AG04450 (cell line): ENCODE measurements at regions not wholly inside any gene's neighbourhood (a gene's known extent, or its start where the extent isn't known, plus 50 kb on each side); places are given as distances from the start of the nearest gene placed in this dataset.

Source experiments
- CTCF ChIA-PET: fragments of 300-600, 350-600 bp; formaldehyde crosslinking; extraction: SDS; loops from one replicate; lab custom pipeline; 2022; ENCODE audit warnings: antibody characterized with exemption, inconsistent platforms; lab: Charles Lee
- POLR2A ChIA-PET: fragments of 350-600 bp; formaldehyde crosslinking; extraction: SDS; loops from one replicate; lab custom pipeline; 2021; ENCODE audit warnings: antibody characterized with exemption, inconsistent platforms; lab: Yijun Ruan, JAX
- DNase-seq: peaks from one replicate; pipeline ENCODE4 v3.0.0-alpha.2; 2011; ENCODE audit warnings: low read depth, low spot score
- H3K27ac ChIP-seq: one replicate; pipeline ENCODE4 v1.5.1; 2012; ENCODE audit warnings: low read depth, low read length, control low read depth
- H3K27me3 ChIP-seq: one replicate; pipeline ENCODE4 v1.6.0; 2012; ENCODE audit warnings: low read length; ENCODE audit not compliant: control insufficient read depth, insufficient read depth
- H3K4me3 ChIP-seq: 2 replicates; pipeline ENCODE4 v1.5.1; 2011; ENCODE audit warnings: mild to moderate bottlenecking, low read depth, low read length, control low read depth
- H3K9me3 ChIP-seq: 2 replicates; pipeline ENCODE4 v1.5.1; 2012; ENCODE audit warnings: low read length; ENCODE audit not compliant: control insufficient read depth, insufficient read depth
- TF ChIP-seq, protein P1 (sequence below): IDR thresholded peaks from 2 replicates; pipeline ENCODE4 v1.5.1; 2011; ENCODE audit warnings: low read depth, low read length, control low read depth, inconsistent platforms

DNA sequence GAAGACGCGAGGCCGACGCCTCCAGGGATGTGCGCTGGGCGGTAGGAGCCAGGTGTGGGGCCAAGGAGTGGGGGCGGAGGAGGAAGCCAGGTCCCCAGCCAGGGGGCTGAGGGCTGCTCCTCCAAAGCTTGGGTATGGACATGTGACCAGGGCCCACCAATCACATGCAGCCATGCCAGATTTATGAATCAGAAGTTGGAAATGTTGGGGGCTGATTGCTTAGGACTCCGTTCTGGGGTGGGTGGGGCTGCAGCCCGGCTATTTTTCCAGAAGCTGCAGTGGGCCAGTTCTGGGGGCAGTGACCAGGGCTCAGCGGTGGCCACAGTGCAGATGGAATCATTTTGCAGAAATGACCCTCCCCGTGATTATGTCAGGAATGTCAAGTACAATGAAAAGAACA is 96.0 kb downstream of the CEBPB start:
- Histone ChIP-seq H3K9me3 (no peaks in the 10 kb centered on the region; the same call in 1 of the 2 replicates), H3K4me3 (no peak overlapping the region), H3K27me3 (no peaks in the 10 kb centered on the region), H3K27ac (peak overlapping the region; percentile 99)
- ChIA-PET POLR2A (interaction anchor here (1.6 kb wide), 1 partner anchor 21 kb away, joined by 6 read pairs; no protein-coding TSS in a partner anchor), CTCF (no interaction called here)
- DNase-seq = no peak
- TF ChIP-seq, protein P1, sequence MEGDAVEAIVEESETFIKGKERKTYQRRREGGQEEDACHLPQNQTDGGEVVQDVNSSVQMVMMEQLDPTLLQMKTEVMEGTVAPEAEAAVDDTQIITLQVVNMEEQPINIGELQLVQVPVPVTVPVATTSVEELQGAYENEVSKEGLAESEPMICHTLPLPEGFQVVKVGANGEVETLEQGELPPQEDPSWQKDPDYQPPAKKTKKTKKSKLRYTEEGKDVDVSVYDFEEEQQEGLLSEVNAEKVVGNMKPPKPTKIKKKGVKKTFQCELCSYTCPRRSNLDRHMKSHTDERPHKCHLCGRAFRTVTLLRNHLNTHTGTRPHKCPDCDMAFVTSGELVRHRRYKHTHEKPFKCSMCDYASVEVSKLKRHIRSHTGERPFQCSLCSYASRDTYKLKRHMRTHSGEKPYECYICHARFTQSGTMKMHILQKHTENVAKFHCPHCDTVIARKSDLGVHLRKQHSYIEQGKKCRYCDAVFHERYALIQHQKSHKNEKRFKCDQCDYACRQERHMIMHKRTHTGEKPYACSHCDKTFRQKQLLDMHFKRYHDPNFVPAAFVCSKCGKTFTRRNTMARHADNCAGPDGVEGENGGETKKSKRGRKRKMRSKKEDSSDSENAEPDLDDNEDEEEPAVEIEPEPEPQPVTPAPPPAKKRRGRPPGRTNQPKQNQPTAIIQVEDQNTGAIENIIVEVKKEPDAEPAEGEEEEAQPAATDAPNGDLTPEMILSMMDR = no peak

DNA sequence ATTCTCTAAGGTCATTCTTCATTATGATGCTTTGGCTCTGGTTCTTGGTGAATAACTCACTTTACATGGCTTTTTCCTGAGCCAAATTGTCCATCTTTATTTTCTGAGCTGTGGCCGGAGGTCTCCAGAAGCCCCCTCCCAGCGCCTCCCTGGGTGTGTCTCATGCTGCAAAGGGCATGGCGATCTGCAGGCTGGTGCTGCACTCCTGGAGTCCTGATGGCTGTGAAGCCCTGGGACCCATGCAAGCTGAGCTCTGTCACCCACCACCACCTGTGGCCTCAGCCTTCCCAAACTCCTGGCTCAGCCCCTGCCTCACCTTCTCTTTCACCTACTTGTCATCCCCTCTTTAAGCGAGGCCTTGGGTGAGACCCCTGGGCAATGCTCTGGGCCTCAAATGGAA is 96.9 kb downstream of the CEBPB start:
- Histone ChIP-seq H3K4me3 (no peak overlapping the region), H3K9me3 (no peaks in the 10 kb centered on the region; the same call in 1 of the 2 replicates), H3K27ac (peak overlapping the region; percentile 0), H3K27me3 (no peaks in the 10 kb centered on the region)
- TF ChIP-seq, protein P1 = no peak
- no peak for DNase-seq
- ChIA-PET CTCF (interaction anchor here (0.7 kb wide), 1 partner anchor 64 kb away, joined by 4 read pairs; no protein-coding TSS in a partner anchor), POLR2A (no interaction called here)

DNA sequence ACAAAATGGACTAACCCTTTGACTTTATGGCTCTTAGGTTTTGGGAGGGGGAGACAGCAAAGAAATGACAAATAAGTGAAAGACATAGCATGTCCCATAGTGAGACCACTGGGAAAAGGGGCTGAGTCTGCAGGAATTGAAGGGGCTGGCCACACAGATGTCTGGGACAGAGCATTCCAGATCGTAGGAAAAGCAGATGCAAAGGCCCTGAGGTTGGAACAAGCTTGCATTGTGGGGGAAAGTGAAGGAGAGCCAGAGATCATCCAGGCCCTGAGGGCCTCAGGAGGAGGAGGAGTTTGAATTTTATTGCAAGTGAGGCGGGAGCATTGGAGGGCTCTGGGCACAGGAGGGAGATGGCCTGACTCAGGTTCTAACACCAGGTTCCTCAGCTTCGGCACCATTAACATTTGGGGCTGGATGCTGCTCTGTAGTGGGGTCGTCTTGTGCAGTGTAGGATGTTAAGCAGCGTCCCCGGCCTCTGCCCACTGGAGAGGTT is 97.5 kb downstream of the CEBPB start:
- Histone ChIP-seq H3K27ac (no peak overlapping the region), H3K4me3 (no peak overlapping the region), H3K27me3 (no peaks in the 10 kb centered on the region), H3K9me3 (no peaks in the 10 kb centered on the region; the same call in 1 of the 2 replicates)
- CTCF ChIA-PET = no interaction called here
- DNase-seq = no peak
- TF ChIP-seq, protein P1 = no peak
- POLR2A ChIA-PET = no interaction called here

DNA sequence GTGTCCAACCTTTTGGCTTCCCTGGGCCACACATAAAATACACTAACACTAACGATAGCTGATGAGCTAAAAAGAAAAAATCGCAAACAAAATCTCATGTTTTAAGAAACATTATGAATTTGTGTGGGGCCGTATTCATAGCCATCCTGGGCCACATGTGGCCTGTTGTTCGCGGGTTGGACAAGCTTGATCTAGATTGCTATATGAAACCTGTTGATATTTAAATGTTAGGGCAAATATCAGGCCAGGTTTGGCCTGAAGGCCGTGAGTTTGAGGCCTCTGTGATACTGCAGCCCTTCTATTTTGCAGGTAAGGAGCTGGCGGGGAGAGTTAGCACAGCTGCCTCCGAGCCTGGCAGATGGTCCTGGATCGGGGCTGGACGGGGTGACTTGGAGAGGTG is 99.0 kb downstream of the CEBPB start:
- H3K27me3 ChIP-seq = no peaks in the 10 kb centered on the region
- POLR2A ChIA-PET = no interaction called here
- TF ChIP-seq, protein P1 = no peak
- no peak overlapping the region for H3K27ac ChIP-seq
- CTCF ChIA-PET = interaction anchor here (0.6 kb wide), 1 partner anchor 84 kb away, joined by 4 read pairs; no protein-coding TSS in a partner anchor
- H3K9me3 ChIP-seq = peaks cover 3% of the 10 kb centered on the region; the same call in 1 of the 2 replicates
- H3K4me3 ChIP-seq = no peak overlapping the region
- no peak for DNase-seq

DNA sequence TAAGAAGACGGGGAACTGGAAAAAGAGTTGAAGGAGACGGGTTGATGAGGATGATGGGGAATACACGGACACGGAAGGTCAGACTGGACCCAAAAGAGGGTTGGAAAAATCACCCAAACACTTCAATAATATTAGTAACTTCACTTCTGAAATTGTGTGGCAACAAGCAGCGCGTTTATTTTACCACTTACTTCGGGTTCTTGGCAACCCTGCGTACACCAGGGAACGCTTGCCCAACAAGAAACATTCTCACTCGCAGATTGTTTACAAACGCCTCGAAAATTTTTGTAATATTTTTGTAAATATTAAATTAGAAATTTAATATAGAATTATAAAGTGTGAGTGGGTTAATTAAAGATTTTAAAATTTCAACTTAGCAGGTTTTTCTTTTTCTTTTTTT is 99.5 kb downstream of the CEBPB start:
- ChIA-PET POLR2A (no interaction called here), CTCF (no interaction called here)
- no peak overlapping the region for H3K27ac ChIP-seq
- no peak overlapping the region for H3K4me3 ChIP-seq
- no peak for DNase-seq
- TF ChIP-seq, protein P1 = no peak
- peaks cover 3% of the 10 kb centered on the region; the same call in 1 of the 2 replicates for H3K9me3 ChIP-seq
- H3K27me3 ChIP-seq = no peaks in the 10 kb centered on the region
